ENCODE measurements at regions not wholly inside any gene's neighbourhood (a gene's known extent, or its start where the extent isn't known, plus 50 kb on each side); places are given as distances from the start of the nearest gene placed in this dataset.

DNA sequence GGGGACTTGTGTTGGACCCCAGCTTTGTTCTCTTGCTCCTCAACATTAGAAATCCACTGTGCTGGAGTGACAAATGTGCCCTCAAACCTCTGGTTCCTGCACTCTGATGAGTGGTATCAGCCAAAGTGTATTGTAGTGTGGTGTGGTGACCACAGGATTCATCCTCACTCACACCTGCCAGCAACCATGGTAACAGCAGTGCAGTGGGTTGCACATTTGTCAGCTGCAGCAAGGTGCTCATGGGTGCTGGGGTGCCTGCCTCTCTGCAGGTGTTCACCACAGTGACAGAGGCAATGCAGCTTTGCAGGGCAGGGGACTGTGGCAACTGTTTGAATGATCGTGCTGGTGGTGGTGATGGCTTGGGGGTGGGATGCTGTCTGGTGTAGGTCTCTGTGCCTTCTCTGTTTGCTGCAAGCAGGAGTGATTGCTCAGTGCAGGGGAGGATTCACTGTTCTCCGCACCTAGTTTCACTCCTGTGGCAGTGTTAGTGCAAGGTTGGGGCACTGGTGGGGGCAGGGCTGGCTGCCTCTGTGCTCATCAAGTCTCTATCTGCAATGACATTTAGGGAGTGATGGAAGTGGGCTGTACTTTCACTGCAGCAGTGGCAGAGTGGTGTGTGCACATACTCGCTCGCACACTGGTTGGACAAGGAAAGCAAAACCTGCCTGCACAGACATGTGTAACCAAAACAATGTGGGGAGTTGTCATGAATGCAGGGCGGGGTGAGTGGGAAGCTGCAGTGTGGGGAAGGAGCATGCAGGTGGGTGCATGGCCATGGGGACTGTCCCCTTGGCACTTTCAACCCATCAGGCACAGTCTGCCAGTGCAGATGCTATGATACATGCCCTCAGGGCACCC, 301.1 kb downstream of the PIK3C3 start:
- TF ChIP-seq, protein P1, sequence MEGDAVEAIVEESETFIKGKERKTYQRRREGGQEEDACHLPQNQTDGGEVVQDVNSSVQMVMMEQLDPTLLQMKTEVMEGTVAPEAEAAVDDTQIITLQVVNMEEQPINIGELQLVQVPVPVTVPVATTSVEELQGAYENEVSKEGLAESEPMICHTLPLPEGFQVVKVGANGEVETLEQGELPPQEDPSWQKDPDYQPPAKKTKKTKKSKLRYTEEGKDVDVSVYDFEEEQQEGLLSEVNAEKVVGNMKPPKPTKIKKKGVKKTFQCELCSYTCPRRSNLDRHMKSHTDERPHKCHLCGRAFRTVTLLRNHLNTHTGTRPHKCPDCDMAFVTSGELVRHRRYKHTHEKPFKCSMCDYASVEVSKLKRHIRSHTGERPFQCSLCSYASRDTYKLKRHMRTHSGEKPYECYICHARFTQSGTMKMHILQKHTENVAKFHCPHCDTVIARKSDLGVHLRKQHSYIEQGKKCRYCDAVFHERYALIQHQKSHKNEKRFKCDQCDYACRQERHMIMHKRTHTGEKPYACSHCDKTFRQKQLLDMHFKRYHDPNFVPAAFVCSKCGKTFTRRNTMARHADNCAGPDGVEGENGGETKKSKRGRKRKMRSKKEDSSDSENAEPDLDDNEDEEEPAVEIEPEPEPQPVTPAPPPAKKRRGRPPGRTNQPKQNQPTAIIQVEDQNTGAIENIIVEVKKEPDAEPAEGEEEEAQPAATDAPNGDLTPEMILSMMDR (IDR thresholded peaks at IDR 0.05), result no peak
- no peak for TF ChIP-seq POLR2A (IDR thresholded peaks at IDR 0.05)

All from testis (tissue), 2 donors.